AG10803 (cell line): ENCODE measurements at regions not wholly inside any gene's neighbourhood (a gene's known extent, or its start where the extent isn't known, plus 50 kb on each side); places are given as distances from the start of the nearest gene placed in this dataset.

Experiments
- DNase-seq: peaks from one replicate; pipeline ENCODE4 v3.0.0; 2010; ENCODE audit warnings: low read depth
- H3K4me3 ChIP-seq: 2 replicates; pipeline ENCODE4 v1.5.1; 2011; ENCODE audit warnings: mild to moderate bottlenecking, low read length, control low read depth
- CTCF ChIP-seq: conservative IDR thresholded peaks from 2 replicates; pipeline ENCODE4 v1.5.1; 2011; ENCODE audit warnings: mild to moderate bottlenecking, low read length, control low read depth, inconsistent platforms

- no peak for TF ChIP-seq CTCF
- H3K4me3 ChIP-seq, result no peak overlapping the region
- DNase-seq, result no peak
Measured at GRCh38 chr1:209307846-209308245, 275.7 kb upstream of the CAMK1G start.

- no peak for TF ChIP-seq CTCF
- H3K4me3 ChIP-seq, result no peak overlapping the region
- no peak for DNase-seq
Measured at GRCh38 chr1:209309198-209309597, 274.3 kb upstream of the CAMK1G start.

- no peak for DNase-seq
- no peak for TF ChIP-seq CTCF
- H3K4me3 ChIP-seq, result no peak overlapping the region
Measured at GRCh38 chr1:209311770-209312169, 271.7 kb upstream of the CAMK1G start.

- TF ChIP-seq CTCF, result no peak
- no peak for DNase-seq
- H3K4me3 ChIP-seq, result no peak overlapping the region
Measured at GRCh38 chr1:209316929-209317328, 266.6 kb upstream of the CAMK1G start.

- no peak for DNase-seq
- TF ChIP-seq CTCF, result no peak
Measured at GRCh38 chr1:209318181-209319056, 265.1 kb upstream of the CAMK1G start.

GRCh38 chr1:209319057-209319432, 264.5 kb upstream of the CAMK1G start:
- H3K4me3 ChIP-seq, result no peak overlapping the region
- TF ChIP-seq CTCF, result no peak

More at GRCh38 chr1:209318181-209319056, 265.1 kb upstream of the CAMK1G start:
- H3K4me3 ChIP-seq, result no peak overlapping the region

GRCh38 chr1:209319549-209319948, 264.0 kb upstream of the CAMK1G start:
- DNase-seq, result no peak
- no peak overlapping the region for H3K4me3 ChIP-seq
- TF ChIP-seq CTCF, result no peak

More at GRCh38 chr1:209319057-209319432, 264.5 kb upstream of the CAMK1G start:
- no peak for DNase-seq
